ENCODE measurements at regions not wholly inside any gene's neighbourhood (a gene's known extent, or its start where the extent isn't known, plus 50 kb on each side); places are given as distances from the start of the nearest gene placed in this dataset.

DNA sequence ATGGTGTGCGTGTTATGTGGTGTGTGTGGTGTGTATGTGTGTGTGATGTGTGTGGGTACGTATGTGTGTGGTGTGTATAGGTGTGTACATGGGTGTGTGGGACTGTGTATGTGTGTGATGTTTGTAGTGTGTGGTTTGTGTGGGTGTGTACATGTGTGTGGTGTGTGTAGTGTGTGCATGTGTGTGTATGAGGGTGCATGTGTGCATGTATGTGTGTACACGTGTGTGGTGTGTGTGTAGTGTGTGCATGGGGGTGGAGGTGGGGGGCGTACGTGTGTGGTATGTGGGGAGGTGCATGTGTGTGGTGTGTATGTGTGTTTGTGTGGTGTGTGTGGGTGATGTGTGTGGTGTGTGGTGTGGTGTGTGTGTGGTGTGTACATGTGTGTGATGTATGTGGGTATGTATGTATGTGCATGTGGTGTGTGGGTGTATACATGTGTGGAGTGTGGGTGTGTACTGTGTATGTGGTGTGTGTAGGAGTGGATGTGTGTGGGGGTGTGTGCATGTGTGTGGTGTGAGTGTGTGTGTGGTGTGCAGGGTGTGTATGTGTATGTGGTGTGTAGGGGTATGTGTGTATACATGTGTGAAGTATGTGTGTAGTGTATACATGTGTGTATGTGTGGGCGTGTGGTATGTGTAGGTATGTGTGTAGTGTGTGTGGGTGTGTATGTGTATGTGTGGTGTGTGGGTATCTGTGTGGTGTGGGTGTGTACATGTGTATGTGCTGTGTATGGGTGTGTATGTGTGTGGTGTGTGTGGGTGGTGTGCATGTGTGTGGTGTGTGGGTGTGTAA is 119.8 kb upstream of the GSC start:
- DNase-seq: no peak

DNA sequence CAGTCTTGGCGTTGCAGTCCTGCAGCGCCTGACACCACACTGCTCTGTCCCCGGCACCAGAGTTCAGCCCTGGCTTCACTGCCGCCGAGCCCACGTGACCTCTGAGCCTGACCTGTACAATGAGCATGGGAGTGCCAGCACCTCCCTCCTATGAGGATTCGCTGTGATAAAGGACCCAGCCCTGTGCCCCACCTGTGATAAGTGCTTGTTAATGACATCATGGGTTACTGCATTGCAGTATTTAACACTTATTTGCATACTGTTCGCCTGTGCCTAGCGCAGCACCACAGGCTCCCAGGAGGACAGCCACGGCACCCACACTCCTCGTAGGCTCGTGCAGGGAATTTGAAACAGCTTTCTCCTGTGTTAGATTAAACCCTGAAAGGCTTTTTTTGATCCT is 118.2 kb upstream of the GSC start:
- DNase-seq: no peak

DNA sequence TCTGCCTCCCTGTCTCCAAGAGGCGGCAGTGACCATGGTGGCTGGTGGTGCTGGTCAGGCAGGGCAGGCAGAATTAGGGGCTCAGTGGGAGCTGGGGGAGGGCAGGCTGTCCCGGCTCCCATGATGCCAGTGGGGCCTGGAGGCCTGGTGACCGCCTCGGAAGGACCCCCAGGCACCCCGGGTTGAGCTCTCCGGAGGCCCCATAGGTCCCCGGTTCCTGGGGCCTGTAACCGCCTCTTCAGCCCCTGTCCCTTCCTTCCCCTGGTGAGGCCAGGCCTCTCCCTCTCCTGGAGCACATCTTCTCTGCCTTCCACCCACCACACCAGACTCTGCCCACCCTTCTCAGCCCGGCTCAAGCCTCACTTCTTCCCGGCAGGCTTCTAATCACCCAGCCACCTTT is 117.7 kb upstream of the GSC start:
- no peak for DNase-seq

DNA sequence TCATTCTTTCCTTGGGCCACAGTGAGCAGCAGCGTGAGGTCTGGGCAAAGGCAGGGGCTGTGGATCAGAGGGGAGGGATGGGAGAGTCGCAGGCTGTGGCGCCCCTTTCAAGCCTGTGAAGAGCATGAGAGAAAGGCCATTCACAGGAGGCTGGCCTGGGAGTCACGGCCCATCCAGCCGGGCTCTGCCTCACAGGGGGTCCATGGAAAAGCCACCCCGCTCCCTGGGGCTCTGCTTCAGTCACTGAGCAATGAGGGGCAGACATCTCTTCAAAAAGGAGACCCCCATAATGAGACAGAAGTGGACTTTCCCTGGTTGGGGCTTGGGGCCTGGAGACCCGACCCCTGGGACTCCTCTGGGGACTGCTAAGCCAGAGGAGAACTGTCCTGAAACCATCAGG is 117.0 kb upstream of the GSC start:
- no peak for DNase-seq

DNA sequence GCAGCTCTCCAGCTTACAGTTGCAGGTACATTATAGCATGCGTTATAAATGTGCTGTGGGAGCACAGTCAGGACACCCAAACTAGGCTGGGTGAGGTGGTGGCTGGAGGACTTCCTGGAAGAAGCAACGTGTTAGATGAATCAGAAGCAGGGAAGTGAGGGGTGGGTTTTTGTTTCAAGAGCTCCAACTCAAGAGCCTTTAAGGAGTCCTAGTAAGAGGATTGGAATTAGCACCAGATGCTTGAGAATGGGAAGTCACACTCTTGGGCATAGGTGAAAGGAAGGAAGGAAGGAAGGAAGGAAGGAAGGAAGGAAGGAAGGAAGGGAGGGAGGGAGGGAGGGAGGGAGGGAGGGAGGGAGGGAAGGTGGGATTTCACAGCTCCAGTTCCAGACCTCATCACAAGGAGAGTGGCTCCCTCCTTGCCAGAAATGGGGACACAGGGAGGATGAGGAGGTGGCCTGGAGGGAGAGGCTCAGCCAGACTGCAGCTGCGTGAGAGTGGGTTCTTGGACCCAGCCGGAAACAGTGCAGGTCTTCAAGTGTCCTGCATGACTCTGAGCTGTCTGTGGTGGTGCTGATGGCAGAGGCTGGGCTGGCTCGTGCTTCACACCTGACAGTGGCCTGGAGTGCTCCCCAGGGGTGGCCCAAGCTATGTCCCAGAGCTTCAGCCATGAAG is 115.7 kb upstream of the GSC start:
- no peak for DNase-seq

DNA sequence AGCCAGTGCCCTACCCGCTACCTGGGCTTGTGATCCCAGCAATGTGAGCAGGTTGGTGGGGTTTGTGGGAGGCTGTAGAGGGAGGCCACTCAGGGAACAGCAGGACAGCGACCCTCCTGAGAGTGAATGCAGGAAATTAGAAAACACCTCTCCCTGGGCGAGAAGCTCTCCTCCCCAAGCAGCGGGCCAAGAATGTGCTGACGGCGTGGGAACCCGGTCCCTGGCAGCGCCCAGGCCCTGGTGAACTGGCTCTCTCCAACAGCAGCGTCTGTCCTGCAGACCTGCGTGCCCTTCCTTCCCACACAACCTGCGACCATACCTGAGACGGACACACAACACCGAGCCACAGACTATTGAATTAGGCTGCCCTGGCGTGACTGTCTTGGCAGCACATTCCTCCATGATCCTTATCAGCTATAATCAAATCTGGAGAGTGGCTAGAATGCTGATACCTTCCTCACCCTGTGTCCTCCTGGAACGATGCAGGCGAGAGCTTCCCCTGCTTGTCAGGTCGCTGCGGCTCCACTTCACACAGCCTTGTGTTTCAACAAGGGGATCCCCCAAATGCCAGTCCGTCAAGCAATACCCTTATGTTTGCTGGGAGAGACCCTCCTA is 114.8 kb upstream of the GSC start:
- no peak for DNase-seq

DNA sequence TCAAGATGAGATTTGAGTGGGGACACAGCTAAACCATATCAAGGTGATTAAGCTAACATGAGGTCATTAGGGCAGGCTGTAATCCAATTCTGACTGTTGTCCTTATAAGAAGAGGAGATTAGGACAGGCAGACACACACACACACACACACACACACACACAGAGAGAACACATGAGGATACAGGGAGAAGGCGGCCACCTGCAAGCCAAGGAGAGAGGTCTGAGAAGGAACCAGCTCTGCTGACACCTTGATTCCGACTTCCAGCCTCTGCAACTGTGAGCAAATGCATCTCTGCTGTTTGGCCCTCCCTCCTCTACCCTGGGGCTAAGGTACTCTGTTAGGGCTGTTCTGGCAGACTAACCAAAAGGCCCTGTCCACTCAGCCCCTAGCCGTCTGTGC is 112.5 kb upstream of the GSC start:
- DNase-seq: no peak

DNA sequence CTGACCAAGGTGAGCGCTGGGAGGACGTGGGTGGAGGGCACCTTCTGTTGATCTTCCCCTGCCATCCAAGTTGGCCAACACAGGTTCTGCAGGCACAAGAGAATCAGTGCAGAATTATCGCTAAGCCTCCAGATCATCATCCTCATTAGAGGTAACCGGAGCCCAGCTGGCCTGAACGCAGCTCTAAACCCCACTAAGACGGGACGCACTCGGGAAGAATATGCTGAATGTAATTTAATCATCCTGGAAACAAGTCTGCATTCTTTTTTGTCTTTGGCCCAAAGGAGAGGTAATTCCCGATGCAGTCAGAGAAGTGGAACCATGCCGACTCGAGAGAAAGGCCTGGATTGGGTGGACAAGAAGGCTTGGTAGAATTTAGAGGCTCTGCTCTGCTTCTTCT is 111.0 kb upstream of the GSC start:
- DNase-seq: no peak

DNA sequence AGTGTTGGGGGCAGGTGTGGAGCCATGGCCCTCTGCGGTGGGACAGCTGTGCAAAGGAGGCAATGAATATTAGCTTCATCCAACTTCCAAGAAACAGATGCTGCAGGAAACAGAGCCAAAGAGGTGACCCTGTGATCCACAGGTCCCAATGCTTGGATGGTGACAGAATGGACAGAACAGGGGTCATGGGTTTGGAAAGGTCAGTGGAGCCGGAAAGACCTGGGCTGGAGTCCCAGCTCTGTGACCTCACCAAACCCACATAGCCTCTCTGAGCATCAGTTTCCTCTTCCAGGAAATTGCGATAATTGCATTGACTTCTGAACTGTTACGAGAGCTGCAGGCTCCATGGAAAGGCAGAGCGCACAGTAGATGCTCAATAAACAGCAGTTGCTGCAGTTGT is 110.2 kb upstream of the GSC start:
- no peak for DNase-seq

DNA sequence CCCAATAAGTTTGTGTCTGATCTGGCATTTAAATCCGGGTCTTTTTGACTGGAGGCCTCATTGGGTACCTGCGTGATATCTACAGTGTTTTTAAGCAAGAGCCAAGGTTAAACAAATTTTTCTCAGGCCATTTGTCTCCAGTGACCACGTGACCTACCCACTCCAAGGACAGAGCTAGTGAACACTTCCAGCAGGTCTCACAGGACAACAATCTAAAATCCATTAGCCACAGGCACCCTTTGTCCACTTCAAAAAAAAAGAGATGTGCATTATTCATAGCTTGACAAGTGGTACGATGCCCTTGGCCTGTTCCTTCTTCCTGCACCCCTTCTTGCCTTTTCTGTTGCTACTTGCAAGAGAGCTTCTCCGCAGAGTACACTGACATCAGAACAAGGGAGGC is 109.6 kb upstream of the GSC start:
- no peak for DNase-seq

DNA sequence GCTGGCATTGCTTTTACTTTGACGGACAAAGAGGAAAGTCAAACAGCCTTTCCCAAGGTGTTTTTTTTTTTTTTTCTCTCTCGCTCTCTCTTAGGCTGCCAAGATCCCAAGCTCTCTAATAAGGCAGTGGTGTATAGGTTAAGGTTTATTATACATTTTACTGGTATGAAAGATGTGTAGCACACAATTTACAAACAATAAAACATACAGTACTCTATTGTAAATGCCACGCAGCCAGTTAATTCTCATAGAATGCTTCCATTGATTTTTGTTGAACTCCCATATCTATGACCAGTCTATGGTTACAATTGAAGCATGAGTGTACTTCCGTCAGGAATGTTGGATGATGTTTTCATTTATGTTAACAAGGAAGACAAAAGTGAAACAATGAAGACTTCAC is 106.4 kb upstream of the GSC start:
- no peak for DNase-seq

DNA sequence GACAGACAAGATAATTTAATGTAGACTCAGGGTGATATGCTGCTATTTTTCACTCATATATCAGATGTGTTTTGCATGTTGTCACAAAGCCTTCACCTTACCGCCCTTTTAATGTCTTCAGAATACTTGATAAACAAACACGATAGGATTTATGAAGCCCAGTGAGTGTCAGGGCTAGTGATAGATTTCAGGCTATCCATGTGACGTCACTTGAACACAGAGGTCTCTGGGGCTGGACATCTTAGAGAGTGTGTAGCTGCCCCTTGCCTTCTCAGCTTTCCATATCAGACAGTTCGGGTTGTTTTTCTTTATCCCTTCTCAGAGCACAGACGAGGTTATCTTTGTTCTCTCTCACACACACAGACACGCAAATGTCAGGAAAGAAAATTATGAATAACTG is 105.3 kb upstream of the GSC start:
- DNase-seq: no peak

DNA sequence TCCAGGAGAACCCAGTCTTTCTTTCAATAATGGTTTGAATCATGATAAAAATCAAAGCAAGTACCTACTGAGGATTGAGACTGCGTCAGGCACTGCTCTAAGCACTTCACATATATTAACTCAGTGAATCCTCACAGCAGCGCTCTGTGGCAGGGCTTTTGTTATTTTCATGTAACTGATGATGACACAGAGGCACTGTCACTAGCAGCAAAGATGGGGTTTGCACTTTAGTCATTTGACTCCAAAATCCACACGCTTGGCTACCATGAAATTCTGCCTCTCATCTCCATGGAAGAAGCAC is 98.8 kb upstream of the GSC start:
- DNase-seq: peak in 2 of 51 donors; percentile 17 to 26

DNA sequence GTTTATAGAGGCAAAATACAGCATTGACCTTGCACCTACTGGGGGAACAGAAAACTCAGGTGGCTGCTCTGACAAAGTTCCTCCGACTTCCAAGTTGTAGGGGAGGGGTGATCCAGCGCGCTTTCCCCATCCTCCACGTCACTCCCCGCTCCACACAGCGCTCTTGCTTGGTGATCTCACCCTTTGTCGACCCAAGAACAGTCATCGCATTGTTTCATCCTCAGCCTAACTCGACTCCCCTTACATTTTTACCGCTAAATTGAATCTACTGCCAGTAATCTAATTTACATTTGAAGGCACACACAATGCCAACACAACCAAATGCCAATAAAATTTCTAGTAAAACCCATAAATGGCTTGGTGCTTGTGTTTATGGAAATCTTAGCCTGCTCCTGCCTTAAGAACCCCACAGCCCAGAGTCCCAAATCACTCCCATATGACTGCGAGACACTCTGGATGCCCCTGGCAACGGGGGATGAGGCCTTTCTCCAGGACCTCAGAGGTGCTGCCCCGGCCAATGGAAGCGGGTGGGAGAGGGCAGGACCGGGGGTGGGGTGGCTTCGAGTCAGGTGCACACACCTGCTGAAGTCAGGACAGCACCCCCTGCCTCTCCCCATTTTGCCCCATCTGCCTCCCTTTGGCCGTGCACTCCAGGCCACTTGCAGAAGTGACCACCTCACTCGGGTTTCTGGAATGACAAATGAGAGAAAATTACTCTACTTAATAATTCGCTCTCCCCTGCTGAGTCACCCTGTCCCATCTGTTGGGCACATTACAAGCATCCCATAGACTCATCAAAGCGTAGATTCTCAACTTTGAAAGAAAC is 98.2 kb upstream of the GSC start:
- peak in 34 of 51 donors; percentile 5 to 82 (median 46) for DNase-seq

DNA sequence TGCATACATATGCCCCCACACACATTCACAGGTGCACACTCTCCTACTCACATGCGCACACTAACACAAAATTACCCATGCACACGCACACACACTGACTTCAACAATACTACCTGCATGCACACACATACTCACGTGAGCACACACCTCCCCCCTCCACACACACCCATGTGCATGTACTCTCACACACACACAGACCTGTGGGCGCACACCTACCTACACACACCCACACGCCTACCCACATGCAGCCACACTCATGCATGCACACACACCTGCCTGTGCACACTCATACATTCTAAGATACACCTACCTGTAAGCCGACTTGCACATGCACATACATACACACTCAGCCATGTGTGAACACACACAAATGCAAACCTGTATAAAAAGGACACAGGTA is 97.3 kb upstream of the GSC start:
- DNase-seq: no peak

DNA sequence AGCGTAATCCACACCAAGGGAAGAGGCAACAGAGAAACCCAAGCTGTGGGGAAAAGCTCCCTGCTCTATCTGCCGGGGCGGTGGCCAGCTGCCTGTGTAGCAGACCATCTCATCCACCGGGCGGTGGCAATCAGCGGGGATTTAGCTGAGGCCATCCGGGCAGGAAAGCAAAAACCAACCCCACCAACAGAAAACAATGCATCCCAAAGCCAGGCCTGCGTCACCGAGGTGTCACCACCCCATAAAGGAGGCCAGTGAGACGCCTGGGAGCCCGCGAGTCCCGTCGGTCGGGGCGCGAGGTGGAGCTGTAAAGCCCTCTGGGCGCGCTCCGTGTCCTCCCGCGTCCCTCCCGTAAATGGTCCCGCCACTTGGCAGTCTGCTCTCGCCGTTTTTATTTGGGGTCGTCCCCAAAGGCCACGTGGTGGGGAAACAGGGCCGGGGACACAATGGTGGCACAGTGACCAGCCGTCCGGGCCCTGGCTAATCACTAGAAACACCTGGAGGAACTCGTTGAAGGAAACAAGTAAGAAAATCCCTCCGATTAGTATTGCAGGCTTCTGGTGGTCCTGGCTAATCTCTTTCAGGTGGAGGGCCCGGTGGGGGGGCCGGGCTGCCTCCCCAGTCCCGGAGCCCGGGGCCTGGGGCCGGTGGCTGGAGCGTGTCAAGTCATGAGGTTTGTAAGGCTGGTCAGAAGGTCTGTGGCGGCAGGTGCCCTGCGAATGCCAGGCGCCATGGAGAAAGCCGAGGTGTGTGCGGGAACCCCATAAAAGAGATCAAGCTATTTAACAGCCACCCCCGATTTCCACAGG is 94.7 kb upstream of the GSC start:
- peak in 5 of 51 donors; percentile 4 to 24 (median 12) for DNase-seq

DNA sequence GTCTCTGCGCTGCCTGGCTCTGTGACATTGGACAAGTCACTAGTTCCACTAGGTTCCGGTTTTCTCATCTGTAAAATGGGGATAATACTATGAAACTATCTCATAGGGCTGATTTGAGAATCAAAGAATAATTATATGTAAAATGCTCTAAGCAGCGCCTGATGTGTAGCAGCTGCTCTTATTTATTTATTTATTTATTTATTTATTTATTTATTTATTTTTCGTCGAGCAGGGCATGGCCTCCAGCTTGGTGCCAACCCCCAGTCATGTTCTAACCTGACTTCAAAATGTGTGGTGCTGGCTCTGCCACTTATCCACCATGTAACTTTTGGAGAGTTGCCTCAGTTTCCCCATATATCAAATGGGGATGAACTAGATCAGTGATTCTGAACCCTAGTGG is 93.5 kb upstream of the GSC start:
- DNase-seq: no peak

DNA sequence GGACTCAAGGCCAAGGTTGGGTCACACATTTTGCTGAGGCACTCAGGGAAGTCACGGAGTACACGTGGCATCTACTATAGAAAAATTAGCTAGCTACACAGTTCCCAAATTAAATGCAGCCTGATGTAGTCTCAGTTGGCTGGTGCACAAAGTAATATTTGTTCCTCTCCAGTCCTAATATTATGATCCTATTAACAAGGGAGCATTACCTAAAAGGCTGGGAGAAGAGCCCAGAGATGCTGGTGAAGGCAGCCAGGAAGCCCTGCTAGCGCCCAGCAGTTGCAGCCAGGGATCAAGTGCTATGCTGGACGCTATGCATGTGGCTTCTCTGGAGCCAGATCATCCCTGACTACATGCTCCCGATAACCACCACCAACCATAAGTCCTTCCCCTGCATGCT is 88.0 kb upstream of the GSC start:
- no peak for DNase-seq

DNA sequence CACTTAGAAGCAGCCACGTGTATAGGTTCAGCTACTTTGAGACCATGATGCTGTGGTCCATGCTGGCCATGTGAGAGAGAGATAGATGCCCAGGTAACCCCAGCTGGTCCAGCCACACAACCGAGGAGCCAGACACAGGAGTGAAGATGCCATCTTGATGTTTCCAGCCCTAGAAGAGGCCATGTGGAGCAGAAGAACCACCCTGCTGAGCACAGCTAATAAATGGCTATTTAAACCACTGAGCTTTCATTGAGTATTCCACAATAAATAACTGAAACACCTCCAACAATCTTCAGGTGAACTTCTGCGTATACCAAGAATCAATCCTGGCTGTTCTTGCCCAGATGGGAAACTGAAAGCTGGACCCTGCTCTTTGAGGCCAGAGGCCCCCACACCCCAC is 84.0 kb upstream of the GSC start:
- DNase-seq: no peak

DNA sequence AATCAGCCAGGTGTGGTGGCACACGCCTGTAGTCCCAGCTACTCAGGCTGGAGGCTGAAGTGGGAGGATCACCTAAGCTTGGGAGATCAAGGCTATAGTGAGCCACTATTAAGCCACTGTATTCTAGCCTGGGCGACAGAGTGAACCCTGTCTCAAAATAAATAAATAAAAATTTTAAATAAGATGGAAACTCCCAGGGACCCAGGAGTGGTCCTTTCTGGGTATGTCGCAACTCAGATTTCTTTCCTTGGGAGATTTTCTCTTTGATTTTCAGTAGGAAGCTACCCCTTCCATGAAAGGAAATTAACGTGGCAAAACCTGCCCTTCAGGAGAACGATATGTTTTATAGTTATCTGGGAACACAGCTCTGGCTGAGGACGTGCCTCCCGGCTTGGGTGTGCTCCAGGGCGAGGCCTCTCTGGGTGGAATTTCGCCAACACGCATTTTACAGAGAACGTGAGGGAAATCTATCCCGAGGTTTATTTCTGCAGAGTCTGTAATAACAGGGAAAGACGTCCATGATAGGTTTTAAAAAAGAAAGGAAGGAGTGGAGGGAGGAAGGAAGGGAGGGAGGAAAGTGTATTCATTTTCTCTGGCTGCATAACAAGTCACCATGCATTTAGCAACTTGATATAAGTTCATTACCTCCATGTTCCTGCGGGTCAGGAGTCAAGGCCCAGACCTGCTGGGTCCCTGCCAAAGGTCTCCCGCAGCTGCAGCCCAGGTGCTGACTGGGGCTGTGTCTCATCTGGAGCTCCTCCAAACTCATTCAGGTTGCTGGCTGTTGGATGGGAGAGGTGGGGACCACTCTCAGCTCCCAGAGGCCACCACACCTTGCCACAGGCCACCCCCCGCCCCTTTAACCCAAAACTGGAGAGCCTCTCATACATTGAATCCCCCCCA is 80.6 kb upstream of the GSC start:
- no peak for DNase-seq
